ENCODE measurements at regions not wholly inside any gene's neighbourhood (a gene's known extent, or its start where the extent isn't known, plus 50 kb on each side); places are given as distances from the start of the nearest gene placed in this dataset.

DNA sequence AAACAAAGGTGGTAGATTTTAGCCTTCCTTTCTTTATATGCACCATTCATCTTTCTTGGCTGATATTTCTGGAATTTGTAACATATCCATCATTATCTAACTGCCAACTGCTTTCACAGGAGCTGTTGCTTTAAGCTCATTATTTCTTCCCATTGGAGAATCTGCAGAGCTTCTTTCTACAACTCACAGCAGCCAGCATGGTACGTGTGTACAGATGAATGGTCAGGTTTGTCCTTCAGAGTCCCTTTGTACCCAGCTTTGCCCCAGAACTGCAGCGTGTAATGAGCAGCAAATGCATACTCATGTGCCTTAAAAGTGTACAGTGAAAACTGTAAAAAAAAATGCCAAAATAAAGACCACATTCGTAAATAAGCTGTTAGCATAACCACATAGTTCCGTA is 260.9 kb downstream of the FIGN start:
- TF ChIP-seq, protein P1, sequence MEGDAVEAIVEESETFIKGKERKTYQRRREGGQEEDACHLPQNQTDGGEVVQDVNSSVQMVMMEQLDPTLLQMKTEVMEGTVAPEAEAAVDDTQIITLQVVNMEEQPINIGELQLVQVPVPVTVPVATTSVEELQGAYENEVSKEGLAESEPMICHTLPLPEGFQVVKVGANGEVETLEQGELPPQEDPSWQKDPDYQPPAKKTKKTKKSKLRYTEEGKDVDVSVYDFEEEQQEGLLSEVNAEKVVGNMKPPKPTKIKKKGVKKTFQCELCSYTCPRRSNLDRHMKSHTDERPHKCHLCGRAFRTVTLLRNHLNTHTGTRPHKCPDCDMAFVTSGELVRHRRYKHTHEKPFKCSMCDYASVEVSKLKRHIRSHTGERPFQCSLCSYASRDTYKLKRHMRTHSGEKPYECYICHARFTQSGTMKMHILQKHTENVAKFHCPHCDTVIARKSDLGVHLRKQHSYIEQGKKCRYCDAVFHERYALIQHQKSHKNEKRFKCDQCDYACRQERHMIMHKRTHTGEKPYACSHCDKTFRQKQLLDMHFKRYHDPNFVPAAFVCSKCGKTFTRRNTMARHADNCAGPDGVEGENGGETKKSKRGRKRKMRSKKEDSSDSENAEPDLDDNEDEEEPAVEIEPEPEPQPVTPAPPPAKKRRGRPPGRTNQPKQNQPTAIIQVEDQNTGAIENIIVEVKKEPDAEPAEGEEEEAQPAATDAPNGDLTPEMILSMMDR (IDR thresholded peaks at IDR 0.05), result no peak
- TF ChIP-seq POLR2A (IDR thresholded peaks at IDR 0.05) (no peak), POLR2AphosphoS5 (IDR thresholded peaks at IDR 0.05) (no peak), EP300 (IDR thresholded peaks at IDR 0.05) (no peak)
